Activated T-helper 1 cell treated with anti-CD3 and anti-CD28 coated beads, Interleukin-2, amount 50 U/mL, for 16 hours (primary cell): ENCODE measurements at regions not wholly inside any gene's neighbourhood (a gene's known extent, or its start where the extent isn't known, plus 50 kb on each side); places are given as distances from the start of the nearest gene placed in this dataset.

Experiments
- DNase-seq, 2 donors: peaks; one replicate each; pipeline ENCODE4 v3.0.0-alpha.2; 2020; ENCODE audit warnings: low read depth in 1 of 2, low spot score in 1 of 2

DNA sequence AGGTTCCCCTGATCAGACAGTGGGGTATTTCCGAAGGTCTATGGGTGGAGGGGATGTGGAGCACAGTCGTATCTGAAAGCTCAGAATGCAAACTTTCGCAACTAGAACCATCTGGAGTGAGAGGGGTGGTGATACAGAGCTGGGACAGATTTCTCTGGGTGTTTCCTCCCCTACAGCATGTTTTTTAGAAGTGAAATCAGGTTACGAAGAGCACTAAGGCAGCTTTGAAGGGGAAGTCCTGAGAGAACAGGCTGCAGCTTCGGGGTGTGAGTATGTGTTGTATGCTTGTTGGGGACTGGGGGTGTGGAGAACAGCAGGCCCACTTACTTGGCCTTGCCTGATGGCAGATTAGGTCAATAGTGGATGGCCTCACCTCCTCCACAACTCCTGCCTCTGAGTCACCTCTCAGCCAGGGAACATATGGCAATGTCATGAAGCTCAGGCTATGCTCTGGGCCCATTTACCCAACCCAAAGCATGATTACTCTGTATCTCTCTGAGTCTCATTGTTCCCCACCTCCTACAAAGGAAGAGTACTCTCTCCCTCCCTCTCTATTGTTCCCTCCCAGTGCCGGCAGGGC, 107.2 kb upstream of the RASGRP1 start:
- no peak for DNase-seq

DNA sequence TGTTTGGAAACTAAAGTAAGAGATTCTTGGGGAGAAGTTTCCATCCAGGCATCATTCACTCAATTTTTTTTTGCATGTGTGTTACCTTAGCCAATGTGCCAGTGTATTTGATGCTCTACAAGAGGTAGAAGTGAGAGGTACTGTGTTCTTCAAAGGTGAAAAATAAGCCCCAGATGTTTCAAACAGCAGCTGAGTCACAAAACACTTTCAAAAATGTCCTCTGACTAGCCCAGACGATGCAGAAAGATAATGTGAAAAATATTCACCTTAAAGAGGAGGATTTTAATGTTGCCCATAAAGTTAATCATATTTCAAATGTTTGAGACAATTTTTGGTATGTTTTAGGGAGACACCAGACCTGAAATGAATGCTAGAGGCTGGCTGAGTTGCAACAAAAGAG, 107.7 kb upstream of the RASGRP1 start:
- no peak for DNase-seq

DNA sequence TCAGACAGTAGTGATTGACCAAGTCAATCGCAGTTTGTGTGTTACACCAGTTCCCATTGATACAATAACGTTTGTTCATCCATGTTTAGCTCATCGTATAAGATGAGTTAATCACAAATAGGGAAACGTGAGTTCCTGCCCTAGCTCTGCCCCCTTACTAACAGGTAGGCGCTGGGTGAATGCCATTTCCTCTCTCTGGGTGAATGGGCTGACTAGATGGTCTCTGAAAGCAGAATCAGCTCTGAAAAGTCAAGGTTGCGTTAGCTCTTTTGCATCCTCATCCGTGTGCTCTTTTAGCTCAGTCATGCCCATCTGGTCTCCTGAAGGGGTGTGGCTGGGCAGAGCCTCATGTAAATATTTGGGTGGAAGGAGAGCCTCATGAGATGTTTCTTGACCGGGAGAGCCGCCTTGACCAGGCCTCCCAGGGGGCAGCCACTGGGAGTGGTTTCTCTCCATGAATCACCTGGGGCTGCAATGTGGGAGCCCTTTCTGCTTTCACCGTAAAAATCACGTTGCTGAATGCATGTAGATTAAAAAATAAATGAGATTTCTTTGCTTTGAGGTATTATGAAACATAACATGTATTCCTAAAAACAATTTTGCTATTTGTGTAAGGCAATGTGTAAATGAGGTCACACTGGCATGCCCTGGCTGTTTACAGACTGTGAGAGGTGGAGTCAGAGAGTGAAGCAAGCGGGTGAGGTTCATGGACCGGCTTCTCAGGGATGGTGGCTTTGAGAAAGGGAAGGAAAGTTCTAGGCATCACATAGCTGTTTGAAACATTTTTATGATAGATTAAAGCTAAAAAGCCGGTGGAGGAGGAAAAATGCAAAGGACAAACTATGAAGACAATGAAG, 108.4 kb upstream of the RASGRP1 start:
- DNase-seq: no peak

DNA sequence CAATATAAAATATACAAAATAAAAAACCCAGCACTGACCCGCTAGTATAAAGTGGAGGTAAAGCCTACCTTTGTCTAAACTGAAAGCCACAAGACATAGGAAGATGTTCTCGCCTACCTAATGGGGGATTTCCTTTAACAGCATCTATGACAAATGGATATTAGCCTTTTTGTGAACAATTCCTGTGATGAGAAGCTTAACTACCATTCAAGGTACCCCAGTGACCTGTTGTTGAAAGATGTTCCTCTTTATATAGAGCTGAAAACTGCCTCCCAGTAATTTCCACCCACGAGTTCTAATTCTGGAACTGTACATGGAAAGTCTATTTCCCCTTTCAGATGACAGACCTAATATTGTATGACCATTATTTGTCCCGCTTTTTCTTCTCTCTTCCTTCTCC, 109.8 kb upstream of the RASGRP1 start:
- no peak for DNase-seq

DNA sequence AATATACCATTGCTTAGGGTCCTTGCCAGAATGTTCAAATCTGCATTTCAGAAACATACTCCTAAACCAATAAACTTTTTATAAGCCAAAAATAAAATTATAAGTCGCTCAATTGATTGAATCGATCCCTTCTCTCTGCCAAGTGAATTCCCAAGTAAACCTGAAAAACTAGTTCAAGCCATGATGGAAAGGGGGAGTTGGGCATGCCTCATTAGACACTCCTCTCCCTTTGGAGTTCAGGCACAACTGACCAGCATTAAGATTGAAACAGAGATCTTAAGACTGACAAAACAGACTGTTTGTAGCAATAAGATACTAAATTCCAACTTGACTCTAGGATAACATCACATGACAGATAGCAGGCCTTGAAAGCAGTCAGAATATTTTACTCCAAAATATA, 113.7 kb upstream of the RASGRP1 start:
- no peak for DNase-seq

DNA sequence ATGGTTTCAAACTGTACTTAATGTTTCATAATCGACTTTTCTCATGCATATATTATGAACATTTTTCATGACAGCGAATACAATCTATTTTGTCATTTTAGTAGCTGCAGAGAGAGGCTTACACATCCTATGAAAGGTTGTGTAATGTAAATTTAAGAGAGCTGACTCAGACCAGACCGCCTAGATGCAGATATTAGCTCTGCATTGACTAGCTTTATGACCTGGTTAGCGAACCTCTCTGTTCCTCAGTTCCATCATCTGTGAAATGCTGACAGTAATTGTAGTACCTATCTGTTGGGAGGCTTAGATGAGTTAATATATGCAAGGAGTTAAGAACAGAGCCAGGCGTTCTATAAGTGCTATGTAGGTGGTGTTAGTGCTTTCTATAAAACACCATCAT, 116.2 kb upstream of the RASGRP1 start:
- no peak for DNase-seq

DNA sequence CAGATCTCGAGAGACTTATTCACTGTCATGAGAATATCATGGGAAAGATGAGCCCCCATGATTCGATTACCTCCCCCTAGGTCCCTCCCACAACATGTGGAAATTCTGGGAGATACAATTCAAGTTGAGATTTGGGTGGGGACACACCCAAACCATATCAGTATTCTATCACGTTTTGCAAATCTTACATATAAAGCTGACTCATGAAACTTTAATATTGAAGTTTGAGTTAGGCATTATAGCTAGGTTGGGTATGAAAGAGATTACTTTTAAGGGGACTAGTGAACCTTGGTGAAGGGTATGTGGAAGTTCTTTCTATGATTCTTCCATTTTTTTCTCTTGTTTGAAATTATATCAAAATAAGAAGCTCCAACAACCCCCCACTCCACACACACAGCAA, 117.7 kb upstream of the RASGRP1 start:
- DNase-seq: no peak

DNA sequence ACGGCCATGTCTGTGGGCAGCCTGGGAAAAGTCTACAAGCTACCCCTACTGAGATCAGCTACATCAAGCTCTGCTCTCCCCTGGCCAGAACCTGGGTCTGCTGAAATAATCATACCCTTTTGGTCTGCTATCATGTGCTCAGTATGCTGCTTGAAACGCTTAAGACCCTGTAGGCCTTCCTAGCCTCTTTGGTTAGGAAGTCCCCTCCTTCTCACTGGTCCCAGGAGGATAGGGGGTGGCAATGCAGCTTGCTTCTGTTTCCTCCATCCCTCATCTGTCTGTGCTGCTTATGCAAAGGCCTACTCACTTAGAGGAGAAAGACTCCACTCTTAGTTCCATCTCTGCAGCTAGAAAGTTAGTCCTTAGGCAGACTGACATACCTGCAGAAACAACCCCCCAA, 118.2 kb upstream of the RASGRP1 start:
- no peak for DNase-seq

DNA sequence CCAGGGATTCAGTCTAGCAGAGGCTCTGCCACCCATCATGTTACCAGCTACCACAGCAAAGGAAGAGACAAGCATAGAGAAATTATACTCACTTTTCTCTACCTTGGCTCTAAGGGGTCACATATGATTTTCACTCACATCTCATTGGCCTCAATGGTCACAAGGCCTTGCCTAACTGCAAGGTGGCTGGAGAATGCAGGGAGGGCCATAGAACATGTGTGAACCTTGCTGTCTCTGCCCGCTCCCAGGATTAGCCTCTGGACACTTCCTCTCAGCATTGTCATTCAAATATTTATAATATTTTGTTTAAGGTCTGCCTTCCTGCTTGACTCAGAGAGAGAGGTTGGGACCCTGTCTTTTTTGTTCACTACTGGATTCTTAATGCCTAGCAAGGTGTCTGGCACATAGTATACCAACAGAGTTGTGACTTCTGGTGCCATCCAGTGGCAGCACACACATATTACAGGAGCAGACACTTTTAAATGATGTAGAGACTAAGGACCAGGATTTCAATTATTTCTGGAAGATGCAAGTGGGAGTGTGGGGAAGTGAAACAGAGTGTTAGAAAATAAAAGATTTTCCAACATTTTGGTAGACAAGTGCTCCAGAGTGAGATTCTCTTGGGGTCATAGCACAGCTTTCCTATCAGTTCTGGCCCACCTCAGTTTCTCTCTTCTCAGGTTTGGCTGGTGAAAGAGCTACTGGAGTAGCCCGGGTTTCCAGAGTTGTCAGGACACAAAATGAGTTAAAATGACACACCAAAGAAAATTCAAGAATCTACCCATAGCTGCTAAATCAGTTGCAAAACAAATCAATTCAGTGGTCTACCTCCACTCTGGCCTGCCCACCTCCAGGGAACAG, 119.0 kb upstream of the RASGRP1 start:
- peak; percentile 38 to 41 for DNase-seq

DNA sequence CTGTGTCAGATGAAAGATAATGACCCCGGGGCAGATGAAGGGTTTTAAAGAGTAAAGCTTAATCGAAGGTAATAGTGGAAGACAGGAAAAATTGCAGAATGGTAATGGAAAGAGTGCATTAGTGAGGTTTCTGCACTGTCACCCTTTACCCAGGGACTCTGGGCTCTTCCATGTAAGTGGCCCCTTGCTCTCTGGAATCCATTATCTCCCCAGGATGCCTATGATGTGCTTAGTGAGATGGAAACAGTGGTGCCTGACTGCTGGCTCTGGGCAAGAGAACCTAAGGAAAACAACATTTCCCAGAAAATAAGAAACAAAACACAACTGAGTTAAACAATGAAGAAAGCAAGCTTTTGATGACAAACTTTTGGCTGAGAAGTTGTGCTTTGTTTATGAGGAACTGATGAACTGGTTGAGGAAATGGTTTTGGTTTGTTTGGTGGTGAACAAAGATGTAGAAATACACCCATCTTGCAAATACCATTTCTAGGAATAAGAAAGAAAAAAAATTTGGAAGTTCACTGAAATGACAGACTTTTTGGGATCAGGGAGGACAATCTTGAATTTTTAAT, 119.9 kb upstream of the RASGRP1 start:
- no peak for DNase-seq

DNA sequence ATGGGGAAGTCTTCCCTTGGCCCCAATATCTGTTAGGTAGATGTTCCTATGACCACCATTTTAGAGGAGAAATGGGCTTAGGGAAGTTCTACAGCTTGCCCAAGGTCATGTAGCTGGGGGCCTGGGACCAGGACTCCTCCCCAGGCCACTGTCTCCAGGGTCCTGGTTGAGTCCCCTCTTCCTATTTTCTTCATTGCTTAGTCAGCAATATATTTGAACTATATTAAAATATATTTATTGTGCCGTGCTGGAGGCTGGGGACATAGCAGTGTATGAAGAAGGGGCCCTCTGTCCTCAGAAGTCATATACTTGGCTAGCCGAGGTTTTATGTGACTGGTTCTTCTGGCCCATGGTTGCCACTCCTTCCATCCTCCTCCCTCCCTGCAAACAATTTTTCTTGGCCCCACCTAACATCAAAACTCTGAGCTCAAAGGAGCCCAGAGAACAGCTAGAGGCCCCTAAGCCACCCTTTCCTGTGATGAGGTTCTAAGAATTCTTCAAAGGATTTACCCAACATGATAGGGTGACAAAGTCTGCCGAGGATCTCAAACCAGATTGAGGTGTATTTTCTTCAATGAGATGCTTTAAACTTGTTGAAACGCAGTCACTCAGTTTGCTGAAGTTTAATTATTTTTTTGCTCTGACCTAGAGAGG, 121.2 kb upstream of the RASGRP1 start:
- no peak for DNase-seq

DNA sequence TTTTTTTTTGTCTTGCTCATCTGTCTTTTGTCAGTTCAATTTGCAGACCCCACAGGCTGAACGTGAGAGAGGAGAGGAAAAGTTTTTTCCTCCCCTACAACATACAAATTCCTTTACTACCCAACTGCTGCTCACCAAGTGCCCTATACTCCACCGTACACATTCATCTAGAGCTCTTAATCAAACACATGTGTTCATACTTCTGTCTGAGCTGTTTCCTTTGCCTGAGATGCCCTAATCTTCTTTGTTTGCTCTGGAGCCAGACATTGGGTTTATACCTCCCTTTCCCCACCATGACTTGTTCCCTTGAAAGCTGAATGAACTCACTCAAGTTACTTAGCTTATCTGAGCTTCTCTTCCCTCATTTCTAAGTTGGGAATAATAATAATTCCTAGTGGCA, 122.7 kb upstream of the RASGRP1 start:
- DNase-seq: no peak

DNA sequence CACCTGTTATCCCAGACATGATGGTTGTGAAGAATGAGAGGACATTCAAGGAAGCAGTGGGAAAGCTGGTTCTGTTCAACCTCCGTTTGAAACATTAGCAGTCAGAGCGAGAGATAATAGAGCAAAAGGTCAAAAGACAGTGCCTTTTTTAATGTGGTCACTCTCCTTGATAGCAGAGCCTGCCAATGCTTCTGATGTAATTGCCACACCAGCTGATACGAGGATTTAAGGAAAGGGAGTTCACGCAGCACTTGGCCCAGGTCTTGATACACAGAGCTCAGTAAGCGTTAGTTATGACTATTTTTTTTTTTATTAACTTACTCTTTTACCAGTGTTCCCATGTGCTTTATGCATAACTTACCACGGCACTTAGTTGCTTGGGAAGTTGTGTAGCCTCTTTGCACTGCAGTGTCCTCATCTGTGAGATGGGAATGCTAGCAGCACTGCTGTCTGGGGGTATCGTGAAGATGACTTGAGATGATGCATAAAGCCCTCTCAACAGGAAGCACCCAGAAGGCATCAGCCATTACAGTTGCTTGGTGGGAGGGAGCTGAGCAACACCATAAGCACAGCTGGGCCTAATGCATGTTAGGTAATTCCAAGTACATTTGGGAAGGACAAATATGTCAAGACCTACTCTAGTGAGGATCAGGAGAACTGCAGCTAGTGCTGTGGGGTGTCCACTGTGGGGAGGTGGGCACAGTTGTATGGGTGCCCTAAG, 123.3 kb upstream of the RASGRP1 start:
- no peak for DNase-seq

DNA sequence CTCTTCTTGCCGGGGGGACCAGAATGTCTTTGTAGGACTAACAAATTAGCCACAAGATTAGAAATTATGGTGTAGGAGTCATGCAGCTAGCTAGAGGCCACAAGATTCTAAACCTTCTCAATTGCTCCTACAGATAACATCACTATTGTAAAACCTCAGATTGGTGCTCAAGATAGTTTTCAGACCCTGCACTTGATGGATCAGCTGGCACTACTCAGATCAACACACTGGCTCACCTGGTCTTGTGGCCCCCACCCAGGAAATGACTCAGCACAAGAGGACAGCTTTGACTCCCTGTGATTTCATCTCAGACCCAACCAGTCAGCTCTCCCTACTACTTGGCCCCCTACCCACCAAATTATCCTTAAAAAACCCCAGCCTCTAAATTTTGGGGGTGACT, 124.1 kb upstream of the RASGRP1 start:
- DNase-seq: peak; percentile 24 to 49

DNA sequence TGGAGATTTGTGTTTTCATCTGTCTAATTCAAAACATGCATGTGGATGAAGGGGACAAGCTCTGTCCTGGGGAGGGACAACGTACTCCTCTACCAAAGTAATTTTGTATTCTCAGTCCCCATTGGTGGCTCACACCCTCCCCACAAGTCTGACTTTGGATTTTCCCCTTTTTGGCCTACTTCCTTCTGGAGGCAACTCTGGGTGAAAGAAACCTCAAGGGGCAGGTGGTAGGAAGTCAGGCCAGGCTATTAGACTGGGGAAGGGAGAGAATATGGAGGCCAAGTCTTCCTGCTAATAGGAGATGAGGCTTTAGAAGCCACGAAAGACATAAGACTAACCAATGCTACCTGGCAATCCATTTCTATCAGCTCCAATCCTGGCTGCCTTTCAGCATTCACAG, 124.9 kb upstream of the RASGRP1 start:
- no peak for DNase-seq

DNA sequence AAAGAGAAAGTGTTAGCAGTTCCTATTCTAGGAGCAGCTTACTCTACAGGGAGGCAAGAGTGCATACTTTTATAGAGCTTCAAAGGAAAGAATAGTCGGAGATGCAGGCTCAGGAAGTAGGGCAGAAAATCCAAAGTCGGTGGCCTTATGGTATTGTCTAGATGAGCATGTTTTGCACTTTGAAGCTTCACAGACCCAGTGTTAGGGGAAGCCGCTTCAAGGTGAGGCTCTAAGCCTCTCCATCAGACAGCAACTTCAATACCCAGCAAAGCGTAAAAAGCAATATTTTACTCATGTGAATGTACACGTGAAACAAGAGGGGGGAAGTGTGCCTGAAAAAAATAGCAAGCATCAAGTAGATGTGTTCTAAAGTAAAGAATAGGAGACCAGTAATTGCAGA, 125.6 kb upstream of the RASGRP1 start:
- no peak for DNase-seq

DNA sequence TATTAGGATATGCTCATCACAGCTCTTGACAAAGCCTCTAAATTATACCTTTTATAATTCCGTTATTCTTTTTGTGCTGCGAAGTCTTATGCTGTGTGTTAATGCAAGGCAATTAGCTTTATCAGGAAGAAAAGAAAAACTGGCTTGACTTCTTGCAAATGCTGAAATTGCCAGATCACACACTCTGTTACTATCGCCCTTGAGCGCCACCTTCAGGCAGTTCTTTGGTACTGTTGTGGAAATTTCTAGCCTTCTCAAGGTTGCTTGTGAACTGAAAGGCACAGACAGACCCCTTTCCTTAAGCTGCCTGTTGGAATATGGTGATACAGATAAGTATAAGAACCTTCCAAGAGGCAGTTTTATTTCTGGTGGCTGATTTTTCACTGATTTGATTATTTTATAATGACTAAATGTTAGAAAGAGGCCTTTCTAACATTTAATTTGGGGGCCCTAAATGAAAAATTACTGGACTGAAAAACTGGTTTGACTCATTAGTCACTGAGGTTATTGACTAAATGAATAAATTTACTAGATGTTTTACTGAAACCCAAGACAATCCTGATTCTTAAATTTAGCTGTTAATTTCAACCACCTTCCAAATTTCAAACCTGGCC, 126.2 kb upstream of the RASGRP1 start:
- peak; percentile 60 to 64 for DNase-seq

DNA sequence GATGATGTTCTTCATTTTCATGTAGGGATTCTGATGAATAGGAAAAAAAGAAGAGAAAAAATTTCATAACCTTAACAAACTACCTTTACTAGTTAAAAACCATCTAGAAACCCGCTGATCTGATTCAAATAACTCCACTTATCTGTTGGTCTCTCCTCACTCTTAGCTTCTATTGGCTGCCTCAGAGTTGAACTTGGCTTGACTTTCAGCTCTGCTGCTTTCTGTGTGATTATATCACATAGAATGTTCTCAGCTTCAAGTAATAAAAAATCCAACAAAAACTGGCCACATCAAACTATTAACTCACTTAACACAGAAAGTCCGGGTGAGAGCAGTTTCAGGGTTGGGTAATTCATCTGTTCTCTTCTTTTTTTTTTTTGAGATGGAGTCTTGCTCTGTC, 126.8 kb upstream of the RASGRP1 start:
- no peak for DNase-seq

DNA sequence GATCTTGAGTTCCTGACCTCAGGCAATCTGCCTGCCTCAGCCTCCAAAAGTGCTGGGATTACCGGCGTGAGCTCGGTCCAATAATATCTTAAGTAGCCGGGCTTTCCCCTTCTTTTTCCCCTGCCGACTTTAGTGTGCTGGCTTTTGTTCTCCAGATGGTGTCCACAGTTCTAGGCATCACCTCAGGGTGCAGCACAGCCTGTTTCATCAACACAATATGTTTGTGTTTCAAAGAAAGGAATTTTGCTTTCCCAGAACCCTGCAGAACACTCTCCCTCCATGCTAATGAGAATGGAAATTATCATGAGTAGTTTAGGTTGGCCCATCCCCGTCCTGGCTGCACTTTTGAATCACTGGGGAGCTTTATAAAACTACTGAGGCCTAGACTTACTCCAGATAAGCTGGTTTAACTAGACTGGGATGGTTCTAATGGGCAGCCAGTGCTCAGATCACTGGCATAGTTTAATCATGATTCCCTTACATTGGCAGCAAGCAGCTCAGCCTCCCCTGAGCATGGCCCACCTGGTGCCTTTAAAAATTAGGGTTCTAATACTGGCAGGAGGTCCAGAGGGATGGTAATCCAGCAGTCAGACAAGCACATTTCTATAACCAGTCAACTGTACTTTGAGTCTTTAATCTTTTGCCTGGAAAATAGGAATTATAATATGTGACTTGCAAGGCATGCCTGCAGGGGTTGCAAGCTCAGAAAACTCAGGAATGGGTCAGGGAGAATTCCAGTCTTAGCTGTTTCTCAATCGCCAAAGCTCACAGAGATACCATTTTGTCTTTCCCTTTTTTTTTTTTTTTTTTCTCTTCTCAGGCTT, 127.6 kb upstream of the RASGRP1 start:
- no peak for DNase-seq

DNA sequence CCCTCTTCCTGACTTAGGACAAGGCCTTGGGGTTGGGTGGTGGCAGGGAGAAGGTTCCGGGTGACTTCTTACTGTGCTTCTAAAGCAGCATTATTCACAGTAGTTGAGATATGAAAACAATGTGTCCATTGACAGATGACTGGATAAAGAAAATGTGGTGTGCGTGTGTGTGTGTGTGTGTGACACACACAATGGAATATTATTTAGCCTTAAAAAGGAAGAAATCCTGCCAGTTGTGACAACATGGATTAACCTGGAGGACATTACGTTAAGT, 128.1 kb upstream of the RASGRP1 start:
- DNase-seq: no peak
